Omental fat pad (tissue), 3 donors: ENCODE measurements at regions not wholly inside any gene's neighbourhood (a gene's known extent, or its start where the extent isn't known, plus 50 kb on each side); places are given as distances from the start of the nearest gene placed in this dataset.

Source experiments
- ATAC-seq: fragments of 150-250 bp; one replicate; pipeline ENCODE4 v1.9.1; 2016; ENCODE audit warnings: mild to moderate bottlenecking, moderate library complexity; ENCODE audit not compliant: low FRiP score
- DNase-seq: peaks from one replicate; pipeline ENCODE4 v3.0.0-alpha.2; 2019; ENCODE audit warnings: low spot score
- CTCF ChIP-seq, 3 donors: fragments of 450-650 bp; IDR thresholded peaks; one replicate each; pipeline ENCODE4 v1.5.1; 2016 to 2017; ENCODE audit warnings: antibody characterized with exemption in 3 of 3, mild to moderate bottlenecking in 3 of 3, moderate library complexity in 2 of 3

- DNase-seq (no peak), ATAC-seq (no peak)
- no peak for TF ChIP-seq CTCF (IDR thresholded peaks at IDR 0.05)
These were observed 271.3 kb upstream of the DMRT1 start for GRCh38 chr9:570187-570586.

DNA sequence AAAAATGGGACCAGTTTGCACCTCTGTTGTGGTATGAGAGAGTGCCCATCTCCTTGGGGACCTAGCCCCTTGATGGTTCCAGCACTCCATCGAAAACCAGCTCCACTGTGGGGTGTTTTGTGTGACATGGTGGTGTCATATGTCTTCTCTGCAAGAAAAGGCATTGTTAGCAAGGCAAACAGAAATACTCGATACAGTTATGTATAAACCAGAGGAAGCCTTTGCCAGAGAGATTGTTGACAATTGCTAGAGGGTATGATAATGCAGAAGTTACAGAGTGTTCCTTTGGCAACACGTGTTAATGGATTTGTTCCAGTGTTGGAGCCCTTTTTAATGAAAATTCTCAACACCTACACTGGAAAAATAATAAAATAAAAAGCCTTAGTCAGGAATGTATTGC, 270.4 kb upstream of the DMRT1 start:
- DNase-seq: no peak
- TF ChIP-seq CTCF (IDR thresholded peaks at IDR 0.05): no peak
- ATAC-seq: no peak

DNA sequence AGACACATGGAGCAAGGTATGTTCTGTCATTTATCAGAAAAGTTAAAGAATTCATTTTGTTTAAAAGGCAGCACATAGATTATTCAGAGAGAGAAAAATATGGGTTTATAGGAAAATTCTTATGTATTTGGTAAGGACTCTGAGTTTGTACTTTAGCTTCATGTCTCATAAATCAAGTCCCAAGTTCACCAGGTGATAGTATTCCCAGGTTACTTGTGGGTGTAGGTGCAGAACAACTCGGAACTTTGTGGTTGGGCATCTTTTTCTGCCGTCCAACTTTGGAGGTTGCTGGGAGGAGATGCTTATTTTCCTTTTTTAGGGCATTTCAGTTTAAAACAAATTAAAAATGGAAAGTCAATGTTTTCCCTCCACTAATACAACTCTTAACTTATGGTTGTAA, 269.8 kb upstream of the DMRT1 start:
- TF ChIP-seq CTCF (IDR thresholded peaks at IDR 0.05): no peak
- no peak for ATAC-seq

GRCh38 chr9:573691-574410, 267.6 kb upstream of the DMRT1 start:
- DNase-seq (no peak), ATAC-seq (peak; percentile 71)
- TF ChIP-seq CTCF (IDR thresholded peaks at IDR 0.05): no peak

More for the DNA sequence above, 269.8 kb upstream of the DMRT1 start:
- no peak for DNase-seq

DNA sequence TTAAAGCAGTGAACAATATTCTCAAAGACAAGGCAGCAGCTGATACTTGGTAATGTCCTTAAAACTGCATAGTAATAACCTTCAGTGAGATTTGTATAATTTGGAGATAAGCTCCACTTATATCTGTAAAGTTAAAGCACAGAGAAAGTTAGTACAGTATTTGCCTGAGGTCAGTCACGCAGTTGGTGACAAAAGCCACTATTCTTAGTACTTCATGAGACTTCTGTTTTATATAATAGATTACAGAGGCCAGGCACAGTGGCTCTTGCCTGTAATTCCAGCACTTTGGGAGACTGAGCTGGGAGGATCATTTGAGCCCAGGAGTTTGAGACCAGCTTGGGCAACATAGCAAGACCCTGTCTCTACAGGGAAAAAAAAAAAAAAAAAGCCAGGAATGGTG, 266.4 kb upstream of the DMRT1 start:
- ATAC-seq (no peak), DNase-seq (no peak)
- no peak for TF ChIP-seq CTCF (IDR thresholded peaks at IDR 0.05)

DNA sequence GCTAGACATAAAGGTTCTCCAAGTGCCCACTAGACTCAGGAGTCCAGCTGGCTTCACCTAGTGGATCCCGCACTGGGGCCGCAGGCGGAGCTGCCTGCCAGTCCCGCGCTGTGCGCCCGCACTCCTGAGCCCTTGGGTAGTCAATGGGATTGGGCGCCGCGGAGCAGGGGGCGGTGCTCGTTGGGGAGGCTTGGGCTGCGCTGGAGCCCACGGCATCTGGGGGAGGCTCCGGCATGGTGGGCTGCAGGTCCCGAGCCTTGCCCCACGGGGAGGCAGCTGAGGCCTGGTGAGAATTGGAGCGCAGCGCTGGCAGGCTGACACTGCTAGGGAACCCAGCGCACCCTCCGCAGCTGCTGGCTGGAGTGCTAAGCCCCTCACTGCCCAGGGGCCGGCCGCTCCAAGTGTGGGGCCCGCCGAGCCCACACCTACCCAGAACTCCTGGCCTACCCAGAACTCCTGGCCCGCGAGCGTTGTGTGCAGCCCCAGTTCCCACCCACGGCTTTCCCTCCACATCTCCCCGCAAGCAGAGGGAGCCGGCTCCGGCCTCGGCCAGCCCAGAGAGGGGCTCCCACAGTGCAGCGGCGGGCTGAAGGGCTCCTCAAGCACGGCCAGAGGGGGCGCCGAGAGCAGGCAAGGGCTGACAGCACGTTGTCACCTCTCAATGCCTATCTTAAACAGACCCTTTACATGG, 260.7 kb upstream of the DMRT1 start:
- DNase-seq (no peak), ATAC-seq (no peak)
- TF ChIP-seq CTCF (IDR thresholded peaks at IDR 0.05): no peak
